T1000 (cell line): ENCODE measurements at regions not wholly inside any gene's neighbourhood (a gene's known extent, or its start where the extent isn't known, plus 50 kb on each side); places are given as distances from the start of the nearest gene placed in this dataset.
"Not testable (repeated sequence)": the region's sequence is repeated elsewhere in the genome, so short reads cannot be mapped to it uniquely, and the experiment has no call there.

Experiments
- DNase-seq: peaks from one replicate; lab custom pipeline; 2025; ENCODE audit warnings: mixed read lengths; lab: John Stamatoyannopoulos, UW

- DNase-seq: no peak
Observed at GRCh38 chr18:59800897-59801296, 98.9 kb upstream of the PMAIP1 start.

GRCh38 chr18:59799383-59800015 lies 100.3 kb upstream of the PMAIP1 start:
- no peak for DNase-seq

- DNase-seq: no peak
Observed at GRCh38 chr18:59795882-59796281, 98.7 kb upstream of the CCBE1 start.

GRCh38 chr18:59792353-59792752 lies 95.1 kb upstream of the CCBE1 start:
- no peak for DNase-seq

GRCh38 chr18:59790346-59790936 lies 93.2 kb upstream of the CCBE1 start:
- not testable (repeated sequence) for DNase-seq

- DNase-seq: no peak
Observed at GRCh38 chr18:59788791-59789106, 91.5 kb upstream of the CCBE1 start.

- no peak for DNase-seq
Observed at GRCh38 chr18:59787998-59788790, 91.0 kb upstream of the CCBE1 start.

- DNase-seq: no peak
Observed at GRCh38 chr18:59784694-59785093, 87.5 kb upstream of the CCBE1 start.

- no peak for DNase-seq
Observed at GRCh38 chr18:59783138-59783537, 85.9 kb upstream of the CCBE1 start.

- DNase-seq: no peak
Observed at GRCh38 chr18:59779979-59780378, 82.8 kb upstream of the CCBE1 start.

GRCh38 chr18:59778434-59778833 lies 81.2 kb upstream of the CCBE1 start:
- DNase-seq: no peak

GRCh38 chr18:59777636-59778035 lies 80.4 kb upstream of the CCBE1 start:
- DNase-seq: no peak

GRCh38 chr18:59769129-59769865 lies 72.1 kb upstream of the CCBE1 start:
- no peak for DNase-seq

- DNase-seq: no peak
Observed at GRCh38 chr18:59768409-59768808, 71.2 kb upstream of the CCBE1 start.

- DNase-seq: no peak
Observed at GRCh38 chr18:59767732-59768131, 70.5 kb upstream of the CCBE1 start.

GRCh38 chr18:59765343-59765742 lies 68.1 kb upstream of the CCBE1 start:
- no peak for DNase-seq

- DNase-seq: no peak
Observed at GRCh38 chr18:59764281-59764680, 67.1 kb upstream of the CCBE1 start.

GRCh38 chr18:59763541-59764136 lies 66.4 kb upstream of the CCBE1 start:
- no peak for DNase-seq

GRCh38 chr18:59760619-59761600 lies 63.7 kb upstream of the CCBE1 start:
- no peak for DNase-seq

- no peak for DNase-seq
Observed at GRCh38 chr18:59760212-59760611, 63.0 kb upstream of the CCBE1 start.

- no peak for DNase-seq
Observed at GRCh38 chr18:59758837-59759236, 61.6 kb upstream of the CCBE1 start.
